ENCODE measurements at regions not wholly inside any gene's neighbourhood (a gene's known extent, or its start where the extent isn't known, plus 50 kb on each side); places are given as distances from the start of the nearest gene placed in this dataset.

- TF ChIP-seq CTCF (IDR thresholded peaks at IDR 0.05): no peak
- TF ChIP-seq EZH2 (IDR thresholded peaks at IDR 0.05; ENCODE audit: borderline replicate concordance, insufficient read depth, low read depth, low read length, poor library complexity, severe bottlenecking): no peak
Observed at GRCh38 chr3:182292591-182292990, 500.7 kb upstream of the ATP11B start.
